ENCODE measurements at regions not wholly inside any gene's neighbourhood (a gene's known extent, or its start where the extent isn't known, plus 50 kb on each side); places are given as distances from the start of the nearest gene placed in this dataset.
"Not testable (repeated sequence)": the region's sequence is repeated elsewhere in the genome, so short reads cannot be mapped to it uniquely, and the experiment has no call there.

- no peak for DNase-seq (ENCODE audit: low read depth, low spot score)
Measured at GRCh38 chr6:137309078-137309762, 90.0 kb upstream of the IFNGR1 start.

- no peak for DNase-seq (ENCODE audit: low read depth, low spot score)
Measured at GRCh38 chr6:137307163-137307854, 88.1 kb upstream of the IFNGR1 start.

- no peak for DNase-seq (ENCODE audit: low read depth, low spot score)
Measured at GRCh38 chr6:137305691-137306090, 86.5 kb upstream of the IFNGR1 start.

- no peak for DNase-seq (ENCODE audit: low read depth, low spot score)
Measured at GRCh38 chr6:137304020-137304780, 85.0 kb upstream of the IFNGR1 start.

GRCh38 chr6:137303441-137303840 lies 84.3 kb upstream of the IFNGR1 start:
- DNase-seq (ENCODE audit: low read depth, low spot score), result no peak

- no peak for DNase-seq (ENCODE audit: low read depth, low spot score)
Measured at GRCh38 chr6:137299681-137300080, 80.5 kb upstream of the IFNGR1 start.

- DNase-seq (ENCODE audit: low read depth, low spot score), result peak; percentile 41
Measured at GRCh38 chr6:137297887-137298286, 78.7 kb upstream of the IFNGR1 start.

GRCh38 chr6:137292326-137292725 lies 73.1 kb upstream of the IFNGR1 start:
- DNase-seq (ENCODE audit: low read depth, low spot score), result not testable (repeated sequence)

- DNase-seq (ENCODE audit: low read depth, low spot score), result no peak
Measured at GRCh38 chr6:137291441-137291840, 72.3 kb upstream of the IFNGR1 start.

GRCh38 chr6:137290601-137291261 lies 71.5 kb upstream of the IFNGR1 start:
- no peak for DNase-seq (ENCODE audit: low read depth, low spot score)

- DNase-seq (ENCODE audit: low read depth, low spot score), result no peak
Measured at GRCh38 chr6:137286916-137287315, 67.7 kb upstream of the IFNGR1 start.

GRCh38 chr6:137286368-137286767 lies 67.2 kb upstream of the IFNGR1 start:
- DNase-seq (ENCODE audit: low read depth, low spot score), result no peak

- DNase-seq (ENCODE audit: low read depth, low spot score), result no peak
Measured at GRCh38 chr6:137284811-137285110, 65.6 kb upstream of the IFNGR1 start.

GRCh38 chr6:137283940-137284810 lies 65.0 kb upstream of the IFNGR1 start:
- DNase-seq (ENCODE audit: low read depth, low spot score), result no peak

GRCh38 chr6:137283080-137283479 lies 63.9 kb upstream of the IFNGR1 start:
- DNase-seq (ENCODE audit: low read depth, low spot score), result no peak

- DNase-seq (ENCODE audit: low read depth, low spot score), result no peak
Measured at GRCh38 chr6:137282254-137282653, 63.1 kb upstream of the IFNGR1 start.

GRCh38 chr6:137279279-137279678 lies 60.1 kb upstream of the IFNGR1 start:
- not testable (repeated sequence) for DNase-seq (ENCODE audit: low read depth, low spot score)

- DNase-seq (ENCODE audit: low read depth, low spot score), result no peak
Measured at GRCh38 chr6:137277971-137278637, 58.9 kb upstream of the IFNGR1 start.

GRCh38 chr6:137272403-137272802 lies 53.2 kb upstream of the IFNGR1 start:
- DNase-seq (ENCODE audit: low read depth, low spot score), result no peak

GRCh38 chr6:137271245-137272183 lies 52.3 kb upstream of the IFNGR1 start:
- DNase-seq (ENCODE audit: low read depth, low spot score), result peak; percentile 30
